ENCODE measurements at regions not wholly inside any gene's neighbourhood (a gene's known extent, or its start where the extent isn't known, plus 50 kb on each side); places are given as distances from the start of the nearest gene placed in this dataset.

DNA sequence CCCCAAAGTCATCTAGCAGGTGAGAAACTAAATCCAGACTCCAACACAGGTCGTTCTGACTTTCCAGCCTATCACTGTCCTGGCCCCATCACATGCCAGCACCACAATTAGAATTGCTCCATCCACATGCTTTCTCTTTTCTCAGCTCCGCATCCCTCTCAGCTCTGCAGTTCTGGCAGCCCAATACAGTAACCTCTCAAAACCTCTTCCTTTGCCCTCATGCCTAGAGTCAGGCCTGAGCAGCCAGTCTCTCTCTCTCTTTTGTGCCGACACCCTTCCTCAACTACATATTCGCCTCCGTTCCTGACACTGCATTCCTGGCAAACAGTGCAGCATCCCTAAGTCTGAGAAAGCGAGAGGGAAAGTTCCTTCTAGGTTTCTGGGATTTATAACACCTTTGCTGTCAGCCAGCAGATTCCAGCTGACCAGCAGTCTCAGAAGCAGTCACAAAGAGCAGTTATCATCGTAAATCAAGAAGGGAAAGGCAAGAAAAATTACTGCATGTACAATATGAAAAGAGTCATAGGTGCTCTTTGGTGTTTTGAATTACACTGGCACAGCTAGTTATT is 258.0 kb downstream of the FAT3 start:
- Histone ChIP-seq H3K9me3 (replicated peaks; ENCODE audit: control insufficient read depth, insufficient read depth, low read depth, low read length) (no peaks in the 10 kb centered on the region), H3K4me3 (no peak overlapping the region), H3K27me3 (ENCODE audit: control insufficient read depth in 2 of 2, insufficient read depth in 2 of 2, low read length in 2 of 2) (no peaks in the 10 kb centered on the region), H4K20me1 (replicated peaks; ENCODE audit: control insufficient read depth, insufficient read depth, low read length) (no peaks in the 10 kb centered on the region), H2AFZ (ENCODE audit: low read depth, low read length) (no peak overlapping the region), H3K4me2 (ENCODE audit: insufficient read depth, low read length) (no peak overlapping the region), H3K36me3 (ENCODE audit: control insufficient read depth, insufficient read depth, low read length) (no peaks in the 10 kb centered on the region), H3K9me1 (ENCODE audit: control insufficient read depth, insufficient read depth, low read length) (no peaks in the 10 kb centered on the region), H3K9ac (ENCODE audit: insufficient read depth in 1 of 2, low read depth in 2 of 2, low read length in 2 of 2) (no peak overlapping the region), H3K79me2 (ENCODE audit: control insufficient read depth, insufficient read depth, low read length) (no peaks in the 10 kb centered on the region), H3K4me1 (replicated peaks in 1 of 2; ENCODE audit: control insufficient read depth in 2 of 2, insufficient read depth in 2 of 2, low read length in 2 of 2) (no peaks in the 10 kb centered on the region), H3K27ac (ENCODE audit: extremely low read depth, low read depth, low read length) (no peak overlapping the region)
- TF ChIP-seq ATF6 (CRISPR knock-in tag; IDR thresholded peaks at IDR 0.05), result no peak
- TF ChIP-seq HSF4 (CRISPR knock-in tag; IDR thresholded peaks at IDR 0.05; ENCODE audit: borderline replicate concordance), result no peak
- TF ChIP-seq, protein P1, sequence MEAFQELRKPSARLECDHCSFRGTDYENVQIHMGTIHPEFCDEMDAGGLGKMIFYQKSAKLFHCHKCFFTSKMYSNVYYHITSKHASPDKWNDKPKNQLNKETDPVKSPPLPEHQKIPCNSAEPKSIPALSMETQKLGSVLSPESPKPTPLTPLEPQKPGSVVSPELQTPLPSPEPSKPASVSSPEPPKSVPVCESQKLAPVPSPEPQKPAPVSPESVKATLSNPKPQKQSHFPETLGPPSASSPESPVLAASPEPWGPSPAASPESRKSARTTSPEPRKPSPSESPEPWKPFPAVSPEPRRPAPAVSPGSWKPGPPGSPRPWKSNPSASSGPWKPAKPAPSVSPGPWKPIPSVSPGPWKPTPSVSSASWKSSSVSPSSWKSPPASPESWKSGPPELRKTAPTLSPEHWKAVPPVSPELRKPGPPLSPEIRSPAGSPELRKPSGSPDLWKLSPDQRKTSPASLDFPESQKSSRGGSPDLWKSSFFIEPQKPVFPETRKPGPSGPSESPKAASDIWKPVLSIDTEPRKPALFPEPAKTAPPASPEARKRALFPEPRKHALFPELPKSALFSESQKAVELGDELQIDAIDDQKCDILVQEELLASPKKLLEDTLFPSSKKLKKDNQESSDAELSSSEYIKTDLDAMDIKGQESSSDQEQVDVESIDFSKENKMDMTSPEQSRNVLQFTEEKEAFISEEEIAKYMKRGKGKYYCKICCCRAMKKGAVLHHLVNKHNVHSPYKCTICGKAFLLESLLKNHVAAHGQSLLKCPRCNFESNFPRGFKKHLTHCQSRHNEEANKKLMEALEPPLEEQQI (IDR thresholded peaks at IDR 0.05), result no peak
- TF ChIP-seq ZBTB7A (IDR thresholded peaks at IDR 0.05; ENCODE audit: borderline replicate concordance, control insufficient read depth, low read depth, low read length), result no peak
- no peak for TF ChIP-seq ZFX (CRISPR knock-in tag; IDR thresholded peaks at IDR 0.05)
- no peak for TF ChIP-seq FOXJ3 (CRISPR knock-in tag; IDR thresholded peaks at IDR 0.05)
- no peak for TF ChIP-seq MAZ (CRISPR knock-in tag; conservative IDR thresholded peaks at IDR 0.05 in 1 of 2, IDR thresholded peaks at IDR 0.05 in 1 of 2)
- no peak for TF ChIP-seq NFXL1 (CRISPR knock-in tag; IDR thresholded peaks at IDR 0.05)
- TF ChIP-seq ADNP (tag; IDR thresholded peaks at IDR 0.05), result no peak
- TF ChIP-seq CHD2 (IDR thresholded peaks at IDR 0.05; ENCODE audit: low read depth, low read length), result no peak
- TF ChIP-seq NR1H2 (CRISPR knock-in tag; IDR thresholded peaks at IDR 0.05), result no peak
- TF ChIP-seq TCF7L2 (IDR thresholded peaks at IDR 0.05; ENCODE audit: low read depth, low read length), result no peak
- TF ChIP-seq HDGF (IDR thresholded peaks at IDR 0.05), result no peak
- in situ Hi-C loops (cut with MboI), result no loop called here
- POLR2A ChIA-PET, result no interaction called here
- CTCF ChIA-PET (ENCODE audit: low intra/inter-chr PET ratio), result no interaction called here
- BruUV-seq (replicated peaks), result no TSS peak
- FAIRE-seq (no peak), ATAC-seq (no peak), DNase-seq (ENCODE audit: extremely low read depth in 1 of 4, low spot score in 3 of 4) (no peak)
- intact Hi-C loops (cut with micrococcal nuclease), result no loop called here
- 1% methylated on average over 7 of the region's 7 CpGs for WGBS (ENCODE audit: insufficient coverage, low coverage, missing lambda C conversion rate)

All from K562 (cell line).